ENCODE measurements at regions not wholly inside any gene's neighbourhood (a gene's known extent, or its start where the extent isn't known, plus 50 kb on each side); places are given as distances from the start of the nearest gene placed in this dataset.

DNA sequence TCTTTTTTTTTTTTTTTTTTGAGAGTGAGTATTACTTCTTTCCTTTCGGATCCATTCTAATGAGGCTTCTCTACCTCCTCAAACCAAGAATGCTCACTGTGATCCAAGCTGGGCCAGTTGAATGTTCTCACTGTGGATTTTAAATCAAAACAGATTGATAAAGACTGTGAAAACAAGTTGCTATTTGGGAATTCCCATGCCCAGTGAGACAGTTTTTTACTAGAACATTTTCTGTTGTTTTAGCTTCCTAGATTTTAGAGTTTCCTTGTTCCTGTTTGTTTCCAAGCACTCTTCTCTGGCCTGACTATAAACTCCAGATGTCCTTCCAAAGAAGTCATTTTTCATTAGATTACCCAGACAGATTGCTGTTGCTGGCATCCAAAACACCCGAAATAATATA lies 60.1 kb upstream of the GALNT15 start:
- Histone ChIP-seq H3K27ac (no peak overlapping the region), H3K9me3 (peaks cover 6% of the 10 kb centered on the region; the same call in 1 of the 3 replicates), H3K4me2 (no peak overlapping the region), H3K4me3 (no peak overlapping the region), H3K4me1 (no peaks in the 10 kb centered on the region)
- ChIA-PET CTCF (no interaction called here), POLR2A (no interaction called here)
- no peak for FAIRE-seq
- no peak for ATAC-seq
- 75% methylated on average over 2 of the region's 2 CpGs for WGBS (ENCODE audit: missing lambda C conversion rate)
- no peak for DNase-seq (ENCODE audit: low read depth in 1 of 2, low spot score in 1 of 2)
- TF ChIP-seq, protein P1, sequence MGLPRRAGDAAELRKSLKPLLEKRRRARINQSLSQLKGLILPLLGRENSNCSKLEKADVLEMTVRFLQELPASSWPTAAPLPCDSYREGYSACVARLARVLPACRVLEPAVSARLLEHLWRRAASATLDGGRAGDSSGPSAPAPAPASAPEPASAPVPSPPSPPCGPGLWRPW (IDR thresholded peaks at IDR 0.05): no peak
- TF ChIP-seq, protein P2, sequence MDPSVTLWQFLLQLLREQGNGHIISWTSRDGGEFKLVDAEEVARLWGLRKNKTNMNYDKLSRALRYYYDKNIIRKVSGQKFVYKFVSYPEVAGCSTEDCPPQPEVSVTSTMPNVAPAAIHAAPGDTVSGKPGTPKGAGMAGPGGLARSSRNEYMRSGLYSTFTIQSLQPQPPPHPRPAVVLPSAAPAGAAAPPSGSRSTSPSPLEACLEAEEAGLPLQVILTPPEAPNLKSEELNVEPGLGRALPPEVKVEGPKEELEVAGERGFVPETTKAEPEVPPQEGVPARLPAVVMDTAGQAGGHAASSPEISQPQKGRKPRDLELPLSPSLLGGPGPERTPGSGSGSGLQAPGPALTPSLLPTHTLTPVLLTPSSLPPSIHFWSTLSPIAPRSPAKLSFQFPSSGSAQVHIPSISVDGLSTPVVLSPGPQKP (IDR thresholded peaks at IDR 0.05; ENCODE audit: low read depth, low read length): no peak
- TF ChIP-seq NPAS2 (CRISPR knock-in tag; IDR thresholded peaks at IDR 0.05; ENCODE audit: borderline replicate concordance): no peak
- TF ChIP-seq HEYL (CRISPR knock-in tag; IDR thresholded peaks at IDR 0.05): no peak
- TF ChIP-seq TFCP2L1 (CRISPR knock-in tag; IDR thresholded peaks at IDR 0.05): no peak
- TF ChIP-seq CBX8 (IDR thresholded peaks at IDR 0.05): no peak
- TF ChIP-seq, protein P3, sequence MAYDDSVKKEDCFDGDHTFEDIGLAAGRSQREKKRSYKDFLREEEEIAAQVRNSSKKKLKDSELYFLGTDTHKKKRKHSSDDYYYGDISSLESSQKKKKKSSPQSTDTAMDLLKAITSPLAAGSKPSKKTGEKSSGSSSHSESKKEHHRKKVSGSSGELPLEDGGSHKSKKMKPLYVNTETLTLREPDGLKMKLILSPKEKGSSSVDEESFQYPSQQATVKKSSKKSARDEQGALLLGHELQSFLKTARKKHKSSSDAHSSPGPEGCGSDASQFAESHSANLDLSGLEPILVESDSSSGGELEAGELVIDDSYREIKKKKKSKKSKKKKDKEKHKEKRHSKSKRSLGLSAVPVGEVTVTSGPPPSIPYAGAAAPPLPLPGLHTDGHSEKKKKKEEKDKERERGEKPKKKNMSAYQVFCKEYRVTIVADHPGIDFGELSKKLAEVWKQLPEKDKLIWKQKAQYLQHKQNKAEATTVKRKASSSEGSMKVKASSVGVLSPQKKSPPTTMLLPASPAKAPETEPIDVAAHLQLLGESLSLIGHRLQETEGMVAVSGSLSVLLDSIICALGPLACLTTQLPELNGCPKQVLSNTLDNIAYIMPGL (CRISPR knock-in tag; IDR thresholded peaks at IDR 0.05; ENCODE audit: borderline replicate concordance): no peak
- no peak for TF ChIP-seq CHD2 (IDR thresholded peaks at IDR 0.05; ENCODE audit: low read length, partially characterized antibody)
- TF ChIP-seq EHMT2 (IDR thresholded peaks at IDR 0.05; ENCODE audit: low read depth): no peak
- no peak for TF ChIP-seq SMC3 (IDR thresholded peaks at IDR 0.05)
- TF ChIP-seq FOSB (CRISPR knock-in tag; IDR thresholded peaks at IDR 0.05): no peak
- TF ChIP-seq KDM1A (IDR thresholded peaks at IDR 0.05; ENCODE audit: low read depth): no peak
- TF ChIP-seq PHF8 (IDR thresholded peaks at IDR 0.05; ENCODE audit: borderline replicate concordance, low read depth): no peak
- TF ChIP-seq KDM5A (IDR thresholded peaks at IDR 0.05): no peak
- no peak for TF ChIP-seq MAFK (IDR thresholded peaks at IDR 0.05; ENCODE audit: partially characterized antibody)
- TF ChIP-seq ZNF302 (CRISPR knock-in tag; IDR thresholded peaks at IDR 0.05): no peak
- TF ChIP-seq, protein P4, sequence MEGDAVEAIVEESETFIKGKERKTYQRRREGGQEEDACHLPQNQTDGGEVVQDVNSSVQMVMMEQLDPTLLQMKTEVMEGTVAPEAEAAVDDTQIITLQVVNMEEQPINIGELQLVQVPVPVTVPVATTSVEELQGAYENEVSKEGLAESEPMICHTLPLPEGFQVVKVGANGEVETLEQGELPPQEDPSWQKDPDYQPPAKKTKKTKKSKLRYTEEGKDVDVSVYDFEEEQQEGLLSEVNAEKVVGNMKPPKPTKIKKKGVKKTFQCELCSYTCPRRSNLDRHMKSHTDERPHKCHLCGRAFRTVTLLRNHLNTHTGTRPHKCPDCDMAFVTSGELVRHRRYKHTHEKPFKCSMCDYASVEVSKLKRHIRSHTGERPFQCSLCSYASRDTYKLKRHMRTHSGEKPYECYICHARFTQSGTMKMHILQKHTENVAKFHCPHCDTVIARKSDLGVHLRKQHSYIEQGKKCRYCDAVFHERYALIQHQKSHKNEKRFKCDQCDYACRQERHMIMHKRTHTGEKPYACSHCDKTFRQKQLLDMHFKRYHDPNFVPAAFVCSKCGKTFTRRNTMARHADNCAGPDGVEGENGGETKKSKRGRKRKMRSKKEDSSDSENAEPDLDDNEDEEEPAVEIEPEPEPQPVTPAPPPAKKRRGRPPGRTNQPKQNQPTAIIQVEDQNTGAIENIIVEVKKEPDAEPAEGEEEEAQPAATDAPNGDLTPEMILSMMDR (IDR thresholded peaks at IDR 0.05): no peak

DNA sequence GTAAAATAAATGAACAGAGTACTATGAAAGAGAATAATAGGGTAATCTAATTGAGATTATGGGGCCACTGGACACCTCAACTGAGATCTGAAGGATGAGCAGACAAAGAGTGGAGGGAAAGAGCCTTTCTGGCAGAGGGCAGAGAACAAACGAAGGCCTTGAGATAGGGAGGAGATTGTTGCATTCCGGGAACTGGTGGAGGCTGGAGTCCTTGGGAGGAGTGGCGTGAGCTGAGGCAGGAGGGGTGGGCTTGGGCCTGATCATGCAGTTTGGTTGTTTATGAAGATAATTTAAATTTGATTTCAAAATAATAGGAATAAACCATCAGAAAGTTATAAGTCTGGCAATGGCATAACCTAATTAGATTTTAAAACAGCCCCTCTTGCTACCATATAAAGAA lies 59.5 kb upstream of the GALNT15 start:
- H3K4me1 ChIP-seq: no peaks in the 10 kb centered on the region
- FAIRE-seq (no peak), DNase-seq (ENCODE audit: low read depth in 1 of 2, low spot score in 1 of 2) (no peak), ATAC-seq (no peak)
- H3K4me2 ChIP-seq: no peak overlapping the region
- H3K4me3 ChIP-seq: no peak overlapping the region
- ChIA-PET CTCF (no interaction called here), POLR2A (no interaction called here)
- WGBS (ENCODE audit: missing lambda C conversion rate): 81% methylated on average over 3 of the region's 3 CpGs
- TF ChIP-seq, protein P3 (CRISPR knock-in tag; IDR thresholded peaks at IDR 0.05; ENCODE audit: borderline replicate concordance): no peak
- TF ChIP-seq RCOR1 (IDR thresholded peaks at IDR 0.05; ENCODE audit: low read depth, low read length) (no peak), HEYL (CRISPR knock-in tag; IDR thresholded peaks at IDR 0.05) (no peak), KDM5A (IDR thresholded peaks at IDR 0.05) (no peak), NFE2L2 (conservative IDR thresholded peaks at IDR 0.05; ENCODE audit: low read length) (no peak), CHD4 (IDR thresholded peaks at IDR 0.05; ENCODE audit: borderline replicate concordance) (no peak), ZFP36 (IDR thresholded peaks at IDR 0.05; ENCODE audit: borderline replicate concordance, partially characterized antibody) (no peak)
- TF ChIP-seq, protein P1 (IDR thresholded peaks at IDR 0.05): no peak
- TF ChIP-seq, protein P5, sequence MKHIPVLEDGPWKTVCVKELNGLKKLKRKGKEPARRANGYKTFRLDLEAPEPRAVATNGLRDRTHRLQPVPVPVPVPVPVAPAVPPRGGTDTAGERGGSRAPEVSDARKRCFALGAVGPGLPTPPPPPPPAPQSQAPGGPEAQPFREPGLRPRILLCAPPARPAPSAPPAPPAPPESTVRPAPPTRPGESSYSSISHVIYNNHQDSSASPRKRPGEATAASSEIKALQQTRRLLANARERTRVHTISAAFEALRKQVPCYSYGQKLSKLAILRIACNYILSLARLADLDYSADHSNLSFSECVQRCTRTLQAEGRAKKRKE (CRISPR knock-in tag; IDR thresholded peaks at IDR 0.05; ENCODE audit: low read depth): no peak
- TF ChIP-seq, protein P6, sequence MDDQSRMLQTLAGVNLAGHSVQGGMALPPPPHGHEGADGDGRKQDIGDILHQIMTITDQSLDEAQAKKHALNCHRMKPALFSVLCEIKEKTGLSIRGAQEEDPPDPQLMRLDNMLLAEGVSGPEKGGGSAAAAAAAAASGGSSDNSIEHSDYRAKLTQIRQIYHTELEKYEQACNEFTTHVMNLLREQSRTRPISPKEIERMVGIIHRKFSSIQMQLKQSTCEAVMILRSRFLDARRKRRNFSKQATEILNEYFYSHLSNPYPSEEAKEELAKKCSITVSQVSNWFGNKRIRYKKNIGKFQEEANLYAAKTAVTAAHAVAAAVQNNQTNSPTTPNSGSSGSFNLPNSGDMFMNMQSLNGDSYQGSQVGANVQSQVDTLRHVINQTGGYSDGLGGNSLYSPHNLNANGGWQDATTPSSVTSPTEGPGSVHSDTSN (IDR thresholded peaks at IDR 0.05): no peak
- TF ChIP-seq, protein P4 (IDR thresholded peaks at IDR 0.05): no peak
- TF ChIP-seq, protein P7, sequence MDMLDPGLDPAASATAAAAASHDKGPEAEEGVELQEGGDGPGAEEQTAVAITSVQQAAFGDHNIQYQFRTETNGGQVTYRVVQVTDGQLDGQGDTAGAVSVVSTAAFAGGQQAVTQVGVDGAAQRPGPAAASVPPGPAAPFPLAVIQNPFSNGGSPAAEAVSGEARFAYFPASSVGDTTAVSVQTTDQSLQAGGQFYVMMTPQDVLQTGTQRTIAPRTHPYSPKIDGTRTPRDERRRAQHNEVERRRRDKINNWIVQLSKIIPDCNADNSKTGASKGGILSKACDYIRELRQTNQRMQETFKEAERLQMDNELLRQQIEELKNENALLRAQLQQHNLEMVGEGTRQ (IDR thresholded peaks at IDR 0.05): no peak
- H3K9me3 ChIP-seq: peaks cover 6% of the 10 kb centered on the region; the same call in 1 of the 3 replicates
- no peak overlapping the region for H3K27ac ChIP-seq
